OCI-LY7 (cell line): ENCODE measurements at regions not wholly inside any gene's neighbourhood (a gene's known extent, or its start where the extent isn't known, plus 50 kb on each side); places are given as distances from the start of the nearest gene placed in this dataset.

Experiments used
- BruUV-seq: library from RNA; stranded (reverse); fragments of 400-500 nt; replicated peaks from 2 replicates; lab custom pipeline; 2021; lab: Mats Ljungman, UMichigan
- CTCF ChIA-PET: fragments of 300-600 bp; sonication (Branson Sonifier 250); formaldehyde crosslinking; loops from one replicate; lab custom pipeline; 2022; ENCODE audit warnings: antibody characterized with exemption; ENCODE audit not compliant: unreplicated experiment; lab: Charles Lee
- POLR2A ChIA-PET: fragments of 300-600 bp; sonication (Branson Sonifier 250); formaldehyde crosslinking; loops from one replicate; lab custom pipeline; 2022; ENCODE audit warnings: antibody characterized with exemption; lab: Charles Lee
- DNase-seq: peaks from one replicate; pipeline ENCODE4 v3.0.0-alpha.2; 2015; ENCODE audit warnings: low spot score
- H2AFZ ChIP-seq: fragments of 200-600 bp; sonication (generic), shearing (Covaris generic); 2 replicates; pipeline ENCODE4 v1.6.1; 2014; ENCODE audit warnings: mild to moderate bottlenecking, antibody characterized with exemption, low read length, moderate library complexity
- H3K27ac ChIP-seq: fragments of 200-600 bp; sonication (generic); 2 replicates; pipeline ENCODE4 v1.5.1; 2014; ENCODE audit warnings: mixed run types, low read depth, mild to moderate bottlenecking, moderate library complexity, low read length, inconsistent platforms; ENCODE audit not compliant: poor library complexity, severe bottlenecking
- H3K36me3 ChIP-seq: fragments of 200-600 bp; sonication (generic); 2 replicates; pipeline ENCODE4 v1.6.1; 2014; ENCODE audit warnings: mild to moderate bottlenecking, antibody characterized with exemption, low read length, moderate library complexity, mixed read lengths; ENCODE audit not compliant: insufficient read depth
- H3K4me1 ChIP-seq: fragments of 200-600 bp; sonication (generic); 2 replicates; pipeline ENCODE4 v1.5.1; 2014; ENCODE audit warnings: mild to moderate bottlenecking, low read length; ENCODE audit not compliant: insufficient read depth, poor library complexity, severe bottlenecking
- H3K4me2 ChIP-seq: fragments of 200-600 bp; sonication (generic); 2 replicates; pipeline ENCODE4 v1.6.1; 2014; ENCODE audit warnings: mild to moderate bottlenecking, low read length
- H3K4me3 ChIP-seq: fragments of 200-600 bp; sonication (generic); 2 replicates; pipeline ENCODE4 v1.5.1; 2014; ENCODE audit warnings: mild to moderate bottlenecking, low read depth, low read length; ENCODE audit not compliant: poor library complexity, severe bottlenecking
- H3K79me2 ChIP-seq: fragments of 200-600 bp; sonication (generic); 2 replicates; pipeline ENCODE4 v1.6.1; 2016; ENCODE audit warnings: low read depth, mild to moderate bottlenecking, low read length, moderate library complexity, mixed read lengths; ENCODE audit not compliant: insufficient read depth
- H3K9me2 ChIP-seq: fragments of 200-600 bp; sonication (generic); 2 replicates; pipeline ENCODE4 v1.6.1; 2016; ENCODE audit warnings: mild to moderate bottlenecking, low read length, mixed read lengths; ENCODE audit not compliant: insufficient read depth
- H3K9me3 ChIP-seq: fragments of 200-600 bp; sonication (generic); 2 replicates; pipeline ENCODE4 v1.6.1; 2014; ENCODE audit warnings: mild to moderate bottlenecking, mixed run types, low read length, mixed read lengths
- H4K20me1 ChIP-seq: fragments of 200-600 bp; sonication (generic); 2 replicates; pipeline ENCODE4 v1.6.1; 2014; ENCODE audit warnings: mild to moderate bottlenecking, antibody characterized with exemption, low read length, moderate library complexity, mixed read lengths; ENCODE audit not compliant: insufficient read depth
- CTCF ChIP-seq: fragments of 200-600 bp; sonication (generic); conservative IDR thresholded peaks from 2 replicates; pipeline ENCODE4 v1.5.1; 2014; ENCODE audit warnings: mild to moderate bottlenecking, antibody characterized with exemption, low read length, moderate library complexity, mixed read lengths
- EZH2phosphoT487 ChIP-seq: fragments of 200-600 bp; sonication (generic); IDR thresholded peaks from 2 replicates; pipeline ENCODE4 v1.6.1; 2018; ENCODE audit warnings: low read depth, borderline replicate concordance, mild to moderate bottlenecking, mixed run types, antibody characterized with exemption, low read length, moderate library complexity, mixed read lengths
- intact Hi-C: fragments of 100-400 bp; cut with micrococcal nuclease; formaldehyde crosslinking; loops from one replicate; pipeline ENCODE4 v1.10.0; 2022; ENCODE audit not compliant: unreplicated experiment

GRCh38 chrX:22698151-22698550, 301.6 kb upstream of the DDX53 start:
- intact Hi-C loops, result no loop called here
- H3K36me3 ChIP-seq, result no peaks in the 10 kb centered on the region
- CTCF ChIA-PET, result no interaction called here
- no peaks in the 10 kb centered on the region for H4K20me1 ChIP-seq
- H3K9me3 ChIP-seq, result no peaks in the 10 kb centered on the region
- no peak overlapping the region for H3K27ac ChIP-seq
- no peaks in the 10 kb centered on the region for H3K4me1 ChIP-seq
- no peak overlapping the region for H3K4me3 ChIP-seq
- H3K4me2 ChIP-seq, result no peak overlapping the region
- POLR2A ChIA-PET, result no interaction called here
- no peaks in the 10 kb centered on the region for H3K9me2 ChIP-seq
- no peak overlapping the region for H2AFZ ChIP-seq
- no TSS peak for BruUV-seq
- no peak for TF ChIP-seq CTCF
- TF ChIP-seq EZH2phosphoT487, result no peak
- H3K79me2 ChIP-seq, result no peaks in the 10 kb centered on the region
- DNase-seq, result no peak

- Histone ChIP-seq H3K9me3 (no peaks in the 10 kb centered on the region), H3K79me2 (no peaks in the 10 kb centered on the region), H2AFZ (no peak overlapping the region), H3K4me2 (no peak overlapping the region), H3K27ac (no peak overlapping the region), H3K9me2 (no peaks in the 10 kb centered on the region), H3K4me3 (no peak overlapping the region), H3K4me1 (no peaks in the 10 kb centered on the region), H3K36me3 (no peaks in the 10 kb centered on the region), H4K20me1 (no peaks in the 10 kb centered on the region)
- CTCF ChIA-PET, result no interaction called here
- POLR2A ChIA-PET, result interaction anchor here (0.5 to 0.6 kb wide), 2 partner anchors 243 to 625 kb away, joined by 3 to 4 read pairs; no protein-coding TSS in a partner anchor
- BruUV-seq, result no TSS peak
- TF ChIP-seq EZH2phosphoT487, result no peak
- TF ChIP-seq CTCF, result no peak
- DNase-seq, result no peak
- intact Hi-C loops, result no loop called here
These were observed 300.1 kb upstream of the DDX53 start for GRCh38 chrX:22699581-22700091.

GRCh38 chrX:22712942-22713341, 286.8 kb upstream of the DDX53 start:
- H3K9me2 ChIP-seq, result no peaks in the 10 kb centered on the region
- no peak overlapping the region for H3K4me2 ChIP-seq
- BruUV-seq, result no TSS peak
- TF ChIP-seq CTCF (no peak), EZH2phosphoT487 (no peak)
- no peak overlapping the region for H2AFZ ChIP-seq
- no peaks in the 10 kb centered on the region for H3K4me1 ChIP-seq
- H3K4me3 ChIP-seq, result no peak overlapping the region
- H3K36me3 ChIP-seq, result no peaks in the 10 kb centered on the region
- no peaks in the 10 kb centered on the region for H3K9me3 ChIP-seq
- CTCF ChIA-PET, result no interaction called here
- H3K27ac ChIP-seq, result no peak overlapping the region
- no peaks in the 10 kb centered on the region for H4K20me1 ChIP-seq
- intact Hi-C loops, result no loop called here
- DNase-seq, result no peak
- no peaks in the 10 kb centered on the region for H3K79me2 ChIP-seq
- POLR2A ChIA-PET, result no interaction called here
